Activated CD8-positive, alpha-beta T cell treated with anti-CD3 and anti-CD28 coated beads, Interleukin-2, amount 10 ng/mL, durations not matched to agents 7 days and 5 days (primary cell): ENCODE measurements at regions not wholly inside any gene's neighbourhood (a gene's known extent, or its start where the extent isn't known, plus 50 kb on each side); places are given as distances from the start of the nearest gene placed in this dataset.

Experiments used
- ATAC-seq: fragments of 150-1000 bp; cut with Tn5 transposase; one replicate; pipeline ENCODE4 v1.10.0; 2021; ENCODE audit warnings: moderate library complexity
- CTCF ChIA-PET: fragments of 350-600 bp; sonication (Branson Sonifier 250); formaldehyde crosslinking; loops from one replicate; lab custom pipeline; 2021; ENCODE audit warnings: antibody characterized with exemption; lab: Charles Lee
- POLR2A ChIA-PET: fragments of 350-600 bp; sonication (Branson Sonifier 250); formaldehyde crosslinking; loops from one replicate; lab custom pipeline; 2021; ENCODE audit warnings: antibody characterized with exemption; lab: Charles Lee
- DNase-seq: peaks from one replicate; pipeline ENCODE4 v3.0.0-alpha.2; 2020
- H3K27ac Mint-ChIP-seq: one replicate; pipeline ENCODE4 v1.8.0; 2021; ENCODE audit warnings: mild to moderate bottlenecking, mixed read lengths
- H3K27me3 Mint-ChIP-seq: one replicate; pipeline ENCODE4 v1.8.0; 2021; ENCODE audit warnings: low read depth, mixed read lengths
- H3K36me3 Mint-ChIP-seq: one replicate; pipeline ENCODE4 v1.8.0; 2021; ENCODE audit warnings: low read depth, mixed read lengths
- H3K4me1 Mint-ChIP-seq: one replicate; pipeline ENCODE4 v1.8.0; 2021; ENCODE audit warnings: low read depth, mixed read lengths
- H3K4me3 Mint-ChIP-seq: one replicate; pipeline ENCODE4 v1.8.0; 2021; ENCODE audit warnings: mild to moderate bottlenecking, mixed read lengths
- H3K9me3 Mint-ChIP-seq: one replicate; pipeline ENCODE4 v1.8.0; 2022; ENCODE audit warnings: mixed read lengths; ENCODE audit not compliant: insufficient read depth

GRCh38 chr2:217636578-217636977 lies 366.2 kb downstream of the TNS1 start:
- H3K4me1 Mint-ChIP-seq = no peaks in the 10 kb centered on the region
- ChIA-PET POLR2A (no interaction called here), CTCF (interaction anchor here (1.8 to 2.8 kb wide), 2 partner anchors 14 to 15 kb away, joined by 6 to 20 read pairs; no protein-coding TSS in a partner anchor)
- H3K27ac Mint-ChIP-seq = no peak overlapping the region
- no peaks in the 10 kb centered on the region for H3K9me3 Mint-ChIP-seq
- DNase-seq = no peak
- no peaks in the 10 kb centered on the region for H3K36me3 Mint-ChIP-seq
- ATAC-seq = no peak
- no peaks in the 10 kb centered on the region for H3K27me3 Mint-ChIP-seq
- H3K4me3 Mint-ChIP-seq = no peak overlapping the region

- Mint-ChIP-seq H3K36me3 (no peaks in the 10 kb centered on the region), H3K4me3 (no peak overlapping the region), H3K27ac (no peak overlapping the region), H3K27me3 (no peaks in the 10 kb centered on the region), H3K4me1 (no peaks in the 10 kb centered on the region), H3K9me3 (no peaks in the 10 kb centered on the region)
- no peak for DNase-seq
- CTCF ChIA-PET = interaction anchor here (2.0 to 2.8 kb wide), 2 partner anchors 16 to 19 kb away, joined by 4 to 20 read pairs; no protein-coding TSS in a partner anchor
- POLR2A ChIA-PET = no interaction called here
- ATAC-seq = no peak
Measured at GRCh38 chr2:217634871-217635270, 367.9 kb downstream of the TNS1 start.

GRCh38 chr2:217632043-217632442 lies 370.8 kb downstream of the TNS1 start:
- no peak overlapping the region for H3K4me3 Mint-ChIP-seq
- no peaks in the 10 kb centered on the region for H3K36me3 Mint-ChIP-seq
- peaks cover 2% of the 10 kb centered on the region for H3K27me3 Mint-ChIP-seq
- no peaks in the 10 kb centered on the region for H3K9me3 Mint-ChIP-seq
- no peak for DNase-seq
- H3K27ac Mint-ChIP-seq = no peak overlapping the region
- no peak for ATAC-seq
- no peaks in the 10 kb centered on the region for H3K4me1 Mint-ChIP-seq
- ChIA-PET POLR2A (no interaction called here), CTCF (interaction anchor here (1.3 kb wide), 1 partner anchor 18 kb away, joined by 4 read pairs; no protein-coding TSS in a partner anchor)

GRCh38 chr2:217631115-217631514 lies 371.7 kb downstream of the TNS1 start:
- no peak for DNase-seq
- CTCF ChIA-PET = interaction anchor here (1.3 kb wide), 1 partner anchor 19 kb away, joined by 4 read pairs; no protein-coding TSS in a partner anchor

GRCh38 chr2:217629347-217629746 lies 373.4 kb downstream of the TNS1 start:
- ChIA-PET CTCF (no interaction called here), POLR2A (no interaction called here)
- H3K4me1 Mint-ChIP-seq = no peaks in the 10 kb centered on the region
- DNase-seq = no peak
- no peak for ATAC-seq
- no peak overlapping the region for H3K4me3 Mint-ChIP-seq
- peaks cover 2% of the 10 kb centered on the region for H3K27me3 Mint-ChIP-seq
- H3K27ac Mint-ChIP-seq = no peak overlapping the region
- no peaks in the 10 kb centered on the region for H3K36me3 Mint-ChIP-seq
- no peaks in the 10 kb centered on the region for H3K9me3 Mint-ChIP-seq

More at GRCh38 chr2:217631115-217631514, 371.7 kb downstream of the TNS1 start:
- H3K9me3 Mint-ChIP-seq = no peaks in the 10 kb centered on the region
- H3K27me3 Mint-ChIP-seq = peaks cover 2% of the 10 kb centered on the region
- POLR2A ChIA-PET = no interaction called here
- no peaks in the 10 kb centered on the region for H3K36me3 Mint-ChIP-seq
- H3K4me3 Mint-ChIP-seq = no peak overlapping the region
- ATAC-seq = no peak
- H3K27ac Mint-ChIP-seq = no peak overlapping the region
- H3K4me1 Mint-ChIP-seq = no peaks in the 10 kb centered on the region

GRCh38 chr2:217628061-217628460 lies 374.7 kb downstream of the TNS1 start:
- no peak for ATAC-seq
- Mint-ChIP-seq H3K27me3 (peaks cover 2% of the 10 kb centered on the region), H3K27ac (no peak overlapping the region), H3K36me3 (no peaks in the 10 kb centered on the region), H3K4me1 (no peaks in the 10 kb centered on the region), H3K4me3 (no peak overlapping the region), H3K9me3 (no peaks in the 10 kb centered on the region)
- ChIA-PET POLR2A (no interaction called here), CTCF (no interaction called here)
- DNase-seq = no peak

- POLR2A ChIA-PET = no interaction called here
- H3K9me3 Mint-ChIP-seq = no peaks in the 10 kb centered on the region
- H3K4me1 Mint-ChIP-seq = no peaks in the 10 kb centered on the region
- peaks cover 2% of the 10 kb centered on the region for H3K27me3 Mint-ChIP-seq
- DNase-seq (no peak), ATAC-seq (no peak)
- no peak overlapping the region for H3K27ac Mint-ChIP-seq
- H3K4me3 Mint-ChIP-seq = no peak overlapping the region
- CTCF ChIA-PET = no interaction called here
- H3K36me3 Mint-ChIP-seq = no peaks in the 10 kb centered on the region
Measured at GRCh38 chr2:217626926-217627325, 375.9 kb downstream of the TNS1 start.

GRCh38 chr2:217625557-217626169 lies 377.1 kb downstream of the TNS1 start:
- H3K36me3 Mint-ChIP-seq = no peaks in the 10 kb centered on the region

GRCh38 chr2:217623281-217623912 lies 379.4 kb downstream of the TNS1 start:
- H3K9me3 Mint-ChIP-seq = no peaks in the 10 kb centered on the region
- DNase-seq (no peak), ATAC-seq (no peak)
- no peak overlapping the region for H3K4me3 Mint-ChIP-seq
- no peaks in the 10 kb centered on the region for H3K27me3 Mint-ChIP-seq
- H3K4me1 Mint-ChIP-seq = no peaks in the 10 kb centered on the region
- H3K27ac Mint-ChIP-seq = no peak overlapping the region
- POLR2A ChIA-PET = no interaction called here
- no peaks in the 10 kb centered on the region for H3K36me3 Mint-ChIP-seq
- CTCF ChIA-PET = no interaction called here

More at GRCh38 chr2:217625557-217626169, 377.1 kb downstream of the TNS1 start:
- ChIA-PET CTCF (interaction anchor here (1.1 kb wide), 1 partner anchor 71 kb away, joined by 4 read pairs; no protein-coding TSS in a partner anchor), POLR2A (no interaction called here)
- Mint-ChIP-seq H3K4me1 (no peaks in the 10 kb centered on the region), H3K27me3 (peaks cover 2% of the 10 kb centered on the region), H3K9me3 (no peaks in the 10 kb centered on the region), H3K4me3 (no peak overlapping the region), H3K27ac (no peak overlapping the region)
- ATAC-seq = no peak
- no peak for DNase-seq

- no peaks in the 10 kb centered on the region for H3K4me1 Mint-ChIP-seq
- H3K9me3 Mint-ChIP-seq = no peaks in the 10 kb centered on the region
- H3K27me3 Mint-ChIP-seq = no peaks in the 10 kb centered on the region
- ATAC-seq (no peak), DNase-seq (no peak)
- no peak overlapping the region for H3K27ac Mint-ChIP-seq
- POLR2A ChIA-PET = no interaction called here
- no peak overlapping the region for H3K4me3 Mint-ChIP-seq
- CTCF ChIA-PET = no interaction called here
- no peaks in the 10 kb centered on the region for H3K36me3 Mint-ChIP-seq
Measured at GRCh38 chr2:217622205-217623060, 380.4 kb downstream of the TNS1 start.

GRCh38 chr2:217621391-217621801 lies 381.4 kb downstream of the TNS1 start:
- Mint-ChIP-seq H3K36me3 (no peaks in the 10 kb centered on the region), H3K27ac (no peak overlapping the region), H3K9me3 (no peaks in the 10 kb centered on the region), H3K4me3 (no peak overlapping the region), H3K4me1 (no peaks in the 10 kb centered on the region), H3K27me3 (no peaks in the 10 kb centered on the region)
- ChIA-PET CTCF (no interaction called here), POLR2A (no interaction called here)
- DNase-seq = no peak
- no peak for ATAC-seq

GRCh38 chr2:217618744-217619143 lies 384.1 kb downstream of the TNS1 start:
- Mint-ChIP-seq H3K4me1 (no peaks in the 10 kb centered on the region), H3K27me3 (no peaks in the 10 kb centered on the region), H3K9me3 (no peaks in the 10 kb centered on the region), H3K4me3 (no peak overlapping the region), H3K27ac (no peak overlapping the region), H3K36me3 (no peaks in the 10 kb centered on the region)
- POLR2A ChIA-PET = no interaction called here
- DNase-seq (no peak), ATAC-seq (no peak)
- CTCF ChIA-PET = interaction anchor here (0.6 kb wide), 1 partner anchor 1064 kb away, joined by 3 read pairs; no protein-coding TSS in a partner anchor
